ENCODE measurements at regions not wholly inside any gene's neighbourhood (a gene's known extent, or its start where the extent isn't known, plus 50 kb on each side); places are given as distances from the start of the nearest gene placed in this dataset.

GRCh38 chr6:138605958-138606357, 106.7 kb upstream of the NHSL1 start:
- Histone ChIP-seq H3K9ac (ENCODE audit: low read depth, low read length, poor library complexity, severe bottlenecking) (no peak overlapping the region), H3K4me2 (ENCODE audit: low read depth, low read length, poor library complexity, severe bottlenecking) (no peak overlapping the region), H3K79me2 (ENCODE audit: insufficient read depth, low read length) (no peaks in the 10 kb centered on the region), H3K9me2 (replicated peaks; ENCODE audit: low read depth, low read length) (no peaks in the 10 kb centered on the region), H3K36me3 (ENCODE audit: insufficient read depth, low read length) (no peaks in the 10 kb centered on the region), H3F3A (ENCODE audit: low read depth) (no peaks in the 10 kb centered on the region), H3K4me3 (ENCODE audit: low read length, poor library complexity, severe bottlenecking) (no peak overlapping the region), H3K4me1 (ENCODE audit: insufficient read depth, low read length, poor library complexity, severe bottlenecking) (no peaks in the 10 kb centered on the region), H3K27me3 (ENCODE audit: insufficient read depth, low read length, poor library complexity, severe bottlenecking) (no peaks in the 10 kb centered on the region), H3K9me3 (ENCODE audit: insufficient read depth, low read depth, low read length) (no peaks in the 10 kb centered on the region), H2AFZ (ENCODE audit: low read length) (no peak overlapping the region), H4K20me1 (ENCODE audit: insufficient read depth, low read length, poor library complexity, severe bottlenecking) (no peaks in the 10 kb centered on the region)
- TF ChIP-seq EZH2phosphoT487 (IDR thresholded peaks at IDR 0.05; ENCODE audit: borderline replicate concordance) (no peak), CTCF (conservative IDR thresholded peaks at IDR 0.05; ENCODE audit: low read length) (no peak)

- H3K4me1 ChIP-seq (ENCODE audit: insufficient read depth, low read length, poor library complexity, severe bottlenecking) = no peaks in the 10 kb centered on the region
- no peak overlapping the region for H3K4me3 ChIP-seq (ENCODE audit: low read length, poor library complexity, severe bottlenecking)
- H4K20me1 ChIP-seq (ENCODE audit: insufficient read depth, low read length, poor library complexity, severe bottlenecking) = no peaks in the 10 kb centered on the region
- H3F3A ChIP-seq (ENCODE audit: low read depth) = no peaks in the 10 kb centered on the region
- no peak for TF ChIP-seq CTCF (conservative IDR thresholded peaks at IDR 0.05; ENCODE audit: low read length)
- no peak for TF ChIP-seq EZH2phosphoT487 (IDR thresholded peaks at IDR 0.05; ENCODE audit: borderline replicate concordance)
- H3K9me3 ChIP-seq (ENCODE audit: insufficient read depth, low read depth, low read length) = no peaks in the 10 kb centered on the region
- no peaks in the 10 kb centered on the region for H3K79me2 ChIP-seq (ENCODE audit: insufficient read depth, low read length)
- no peak overlapping the region for H3K4me2 ChIP-seq (ENCODE audit: low read depth, low read length, poor library complexity, severe bottlenecking)
- H3K27me3 ChIP-seq (ENCODE audit: insufficient read depth, low read length, poor library complexity, severe bottlenecking) = no peaks in the 10 kb centered on the region
- no peaks in the 10 kb centered on the region for H3K9me2 ChIP-seq (replicated peaks; ENCODE audit: low read depth, low read length)
- no peak overlapping the region for H2AFZ ChIP-seq (ENCODE audit: low read length)
- no peak overlapping the region for H3K9ac ChIP-seq (ENCODE audit: low read depth, low read length, poor library complexity, severe bottlenecking)
- no peaks in the 10 kb centered on the region for H3K36me3 ChIP-seq (ENCODE audit: insufficient read depth, low read length)
These were observed 108.5 kb upstream of the NHSL1 start for GRCh38 chr6:138607478-138608433.

- H4K20me1 ChIP-seq (ENCODE audit: insufficient read depth, low read length, poor library complexity, severe bottlenecking) = no peaks in the 10 kb centered on the region
- H3K79me2 ChIP-seq (ENCODE audit: insufficient read depth, low read length) = no peaks in the 10 kb centered on the region
- TF ChIP-seq EZH2phosphoT487 (IDR thresholded peaks at IDR 0.05; ENCODE audit: borderline replicate concordance) = no peak
- H3F3A ChIP-seq (ENCODE audit: low read depth) = no peaks in the 10 kb centered on the region
- no peaks in the 10 kb centered on the region for H3K4me1 ChIP-seq (ENCODE audit: insufficient read depth, low read length, poor library complexity, severe bottlenecking)
- no peaks in the 10 kb centered on the region for H3K36me3 ChIP-seq (ENCODE audit: insufficient read depth, low read length)
- H3K9me2 ChIP-seq (replicated peaks; ENCODE audit: low read depth, low read length) = no peaks in the 10 kb centered on the region
- H3K9ac ChIP-seq (ENCODE audit: low read depth, low read length, poor library complexity, severe bottlenecking) = no peak overlapping the region
- H3K9me3 ChIP-seq (ENCODE audit: insufficient read depth, low read depth, low read length) = no peaks in the 10 kb centered on the region
- H3K4me2 ChIP-seq (ENCODE audit: low read depth, low read length, poor library complexity, severe bottlenecking) = no peak overlapping the region
- no peaks in the 10 kb centered on the region for H3K27me3 ChIP-seq (ENCODE audit: insufficient read depth, low read length, poor library complexity, severe bottlenecking)
- no peak overlapping the region for H3K4me3 ChIP-seq (ENCODE audit: low read length, poor library complexity, severe bottlenecking)
- no peak overlapping the region for H2AFZ ChIP-seq (ENCODE audit: low read length)
These were observed 109.6 kb upstream of the NHSL1 start for GRCh38 chr6:138608896-138609295.

All from Loucy (cell line).